Fibroblast of the aortic adventitia (primary cell): ENCODE measurements at regions not wholly inside any gene's neighbourhood (a gene's known extent, or its start where the extent isn't known, plus 50 kb on each side); places are given as distances from the start of the nearest gene placed in this dataset.
"Not testable (repeated sequence)": the region's sequence is repeated elsewhere in the genome, so short reads cannot be mapped to it uniquely, and the experiment has no call there.

ENCODE experiments used
- DNase-seq: peaks from one replicate; pipeline ENCODE4 v3.0.0-alpha.2; 2010; ENCODE audit warnings: low read depth
- H3K4me3 ChIP-seq: 2 replicates; pipeline ENCODE4 v1.5.1; 2011; ENCODE audit warnings: low read depth, mild to moderate bottlenecking, control low read depth, low read length, moderate library complexity
- CTCF ChIP-seq: IDR thresholded peaks from 2 replicates; pipeline ENCODE4 v1.5.1; 2011; ENCODE audit warnings: mild to moderate bottlenecking, low read length, control low read depth, inconsistent platforms; ENCODE audit not compliant: insufficient read depth

GRCh38 chr14:50027816-50028215, 88.6 kb downstream of the VCPKMT start:
- no peak overlapping the region for H3K4me3 ChIP-seq
- DNase-seq: no peak
- TF ChIP-seq CTCF: no peak

GRCh38 chr14:50028458-50028857, 87.9 kb downstream of the VCPKMT start:
- H3K4me3 ChIP-seq: no peak overlapping the region
- no peak for TF ChIP-seq CTCF
- no peak for DNase-seq

GRCh38 chr14:50030036-50030435, 86.3 kb downstream of the VCPKMT start:
- H3K4me3 ChIP-seq: no peak overlapping the region
- DNase-seq: no peak
- no peak for TF ChIP-seq CTCF

GRCh38 chr14:50030911-50031310, 85.5 kb downstream of the VCPKMT start:
- not testable (repeated sequence) for H3K4me3 ChIP-seq, DNase-seq

GRCh38 chr14:50031602-50032313, 84.6 kb downstream of the VCPKMT start:
- no peak overlapping the region for H3K4me3 ChIP-seq
- DNase-seq: peak; percentile 46
- no peak for TF ChIP-seq CTCF

- not testable (repeated sequence) for DNase-seq, H3K4me3 ChIP-seq
Observed at GRCh38 chr14:50032462-50033167, 83.8 kb downstream of the VCPKMT start.

GRCh38 chr14:50035214-50035613, 81.2 kb downstream of the VCPKMT start:
- DNase-seq: no peak
- TF ChIP-seq CTCF: no peak
- no peak overlapping the region for H3K4me3 ChIP-seq

GRCh38 chr14:50036211-50036610, 80.2 kb downstream of the VCPKMT start:
- TF ChIP-seq CTCF: no peak
- DNase-seq: no peak
- no peak overlapping the region for H3K4me3 ChIP-seq
